Activated naive CD4-positive, alpha-beta T cell treated with Interleukin-2 at 50 U/mL for 16 hours (primary cell): ENCODE measurements at regions not wholly inside any gene's neighbourhood (a gene's known extent, or its start where the extent isn't known, plus 50 kb on each side); places are given as distances from the start of the nearest gene placed in this dataset.
"Not testable (repeated sequence)": the region's sequence is repeated elsewhere in the genome, so short reads cannot be mapped to it uniquely, and the experiment has no call there.

Source experiments
- DNase-seq: peaks from one replicate; pipeline ENCODE4 v3.0.0-alpha.2; 2020

DNA sequence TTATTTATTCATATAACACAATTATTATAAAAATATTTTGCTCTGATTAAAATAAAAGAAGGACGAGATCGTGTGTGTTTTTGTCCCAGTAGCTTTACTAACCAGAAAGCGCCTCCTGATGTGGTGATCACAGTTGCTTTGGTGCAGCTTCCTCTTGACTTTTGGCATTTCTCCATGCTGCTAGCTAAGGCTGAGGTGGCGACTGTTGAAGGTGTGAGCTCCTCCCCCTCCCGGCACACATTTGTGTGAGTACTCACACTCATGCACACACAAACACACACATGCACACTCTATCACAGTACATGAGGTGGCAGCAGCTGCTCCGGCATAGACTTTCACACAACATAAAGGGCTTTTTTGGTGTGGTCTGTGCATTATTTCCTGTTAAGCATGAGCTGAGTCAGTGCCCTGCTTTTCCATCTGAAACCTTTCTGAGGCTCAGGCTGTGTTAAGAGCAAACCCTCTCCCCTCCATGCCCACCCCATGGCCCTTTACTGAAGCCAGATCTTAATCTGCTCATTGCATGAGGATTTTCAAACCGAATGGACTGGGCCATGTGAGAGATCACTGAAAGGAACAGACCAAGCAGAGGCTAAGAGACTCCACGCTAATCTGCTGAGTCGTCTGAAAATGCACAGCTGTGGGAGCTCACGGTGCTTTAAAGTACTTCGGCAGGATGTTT, 53.3 kb downstream of the FOXD4L1 start:
- peak; percentile 56 for DNase-seq

DNA sequence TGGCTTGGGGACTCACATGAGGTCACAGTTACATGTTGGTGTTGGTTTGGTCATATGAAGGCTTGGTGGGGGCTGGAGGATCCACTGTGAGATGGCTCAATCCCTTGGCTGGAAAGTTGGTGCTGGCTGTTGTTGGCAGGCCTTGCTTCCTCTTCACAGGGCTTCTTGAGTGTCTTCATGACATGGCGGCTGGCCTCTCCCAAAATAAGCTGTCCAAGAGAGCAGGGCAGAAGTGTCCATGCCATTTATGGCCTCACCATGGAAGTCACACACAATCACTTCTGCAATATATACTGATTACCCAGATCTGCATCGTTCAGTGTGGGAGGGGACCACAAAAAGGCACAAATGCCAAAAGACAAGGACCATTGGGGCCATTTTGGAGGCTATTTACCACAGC, 61.4 kb downstream of the FOXD4L1 start:
- not testable (repeated sequence) for DNase-seq

DNA sequence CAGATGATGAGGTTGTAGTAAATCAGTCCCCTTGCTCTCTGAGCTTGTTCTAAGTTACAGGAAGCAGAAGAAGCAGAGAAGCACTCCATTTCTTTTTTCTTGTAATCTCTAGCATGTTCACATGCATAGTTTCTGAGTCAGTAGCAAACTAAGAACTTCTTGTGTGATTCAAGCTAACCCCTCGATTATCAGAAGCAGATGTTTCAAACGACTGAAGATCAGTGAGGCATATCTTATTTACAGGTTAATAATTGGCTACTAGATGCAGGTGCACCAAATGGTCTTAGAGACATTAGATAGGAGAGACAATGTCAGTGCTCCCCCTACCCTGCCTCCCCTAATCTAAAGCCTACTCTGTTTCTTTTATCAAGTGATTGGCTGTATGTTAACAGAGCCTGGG, 64.2 kb downstream of the FOXD4L1 start:
- not testable (repeated sequence) for DNase-seq

DNA sequence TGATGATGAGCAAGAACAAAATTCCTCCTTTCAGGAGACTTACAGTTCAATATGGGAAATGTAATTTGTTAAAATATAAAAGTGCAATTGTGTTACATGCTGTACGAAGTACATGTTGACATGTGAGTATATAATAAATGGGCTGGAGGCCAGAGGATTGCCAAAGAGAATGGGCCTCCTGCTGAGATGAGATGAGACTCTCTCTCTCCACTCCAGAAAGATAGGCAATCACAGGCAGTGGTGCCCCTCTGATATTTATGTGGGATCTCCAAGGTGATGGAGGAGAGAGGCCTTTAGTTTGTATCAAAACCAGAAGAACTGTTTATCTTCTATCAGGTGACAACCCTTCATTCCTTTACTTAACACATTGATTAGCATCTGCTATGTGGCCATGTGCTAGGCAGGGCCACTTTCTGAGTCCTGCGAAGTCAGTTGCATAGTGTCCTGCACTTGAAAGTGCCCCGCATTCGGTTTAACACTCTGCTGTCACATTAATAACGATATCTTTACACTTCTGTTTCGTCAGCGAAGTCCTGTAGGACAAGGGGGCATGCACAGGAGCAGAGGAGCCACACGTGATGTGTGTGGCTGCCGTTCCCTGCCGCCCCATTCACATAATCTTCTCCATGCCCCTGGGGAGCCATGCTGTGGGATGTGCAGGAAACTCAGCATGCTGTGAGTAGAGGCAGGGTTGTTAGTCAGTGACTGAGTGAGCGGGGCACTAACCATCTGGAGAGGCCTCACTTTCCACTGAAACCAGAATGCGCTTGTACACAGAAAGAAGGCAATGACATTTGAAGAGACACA, 60.2 kb upstream of the RABL2A start:
- DNase-seq: not testable (repeated sequence)

DNA sequence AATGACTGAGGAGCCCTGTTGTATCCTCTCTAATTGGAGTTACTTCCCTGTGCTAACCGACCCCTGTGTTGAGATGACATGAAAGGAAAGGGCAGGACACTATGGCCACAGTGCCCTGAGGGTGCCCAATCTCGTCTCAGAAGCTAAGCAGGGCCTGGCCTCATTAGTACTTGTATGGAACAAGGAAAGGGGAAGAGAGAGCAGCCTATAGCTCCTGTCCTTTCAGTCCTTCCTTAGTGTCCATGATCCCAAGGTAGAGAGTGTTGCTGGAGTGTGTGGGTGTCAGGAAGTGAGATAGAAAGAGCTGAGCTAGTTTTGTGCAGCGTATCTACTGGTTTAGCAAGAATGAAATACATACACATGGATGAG, 59.6 kb upstream of the RABL2A start:
- DNase-seq: not testable (repeated sequence)

DNA sequence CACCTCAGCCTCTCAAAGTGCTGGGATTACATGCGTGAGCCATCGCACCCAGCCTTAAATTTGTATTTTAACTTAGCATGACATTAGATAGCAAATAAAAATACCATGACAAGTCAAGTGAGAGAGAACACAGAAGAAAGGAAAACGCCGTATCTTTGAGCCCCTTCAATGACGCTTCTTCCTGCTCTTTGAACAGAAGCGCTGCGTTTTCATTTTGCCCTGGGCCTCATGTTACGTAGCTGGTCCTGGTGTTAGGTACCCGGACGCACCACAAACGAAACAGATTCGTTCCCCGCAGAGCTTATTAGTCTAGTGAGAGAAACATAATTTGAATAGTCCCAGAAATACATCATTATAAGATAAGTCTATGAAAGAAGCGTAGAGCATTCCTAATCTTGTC, 58.8 kb upstream of the RABL2A start:
- DNase-seq: not testable (repeated sequence)

DNA sequence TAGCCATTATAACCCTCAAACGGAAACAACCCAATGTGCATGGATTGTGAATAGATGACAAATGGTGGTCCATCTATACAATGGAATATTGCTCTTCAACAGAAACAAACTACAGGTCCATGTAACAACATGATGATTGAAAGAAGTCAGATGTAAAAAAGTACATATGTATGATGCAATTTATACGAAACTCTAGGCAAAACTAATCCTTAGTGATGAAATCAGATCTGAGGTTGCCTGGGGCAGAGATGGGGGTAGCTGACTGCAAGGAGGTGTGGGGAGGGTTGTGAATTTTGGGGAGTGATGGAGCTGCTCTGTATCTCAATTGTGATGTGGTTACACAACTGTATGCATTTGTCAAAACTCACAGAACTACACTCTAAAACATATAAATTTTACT, 57.0 kb upstream of the RABL2A start:
- not testable (repeated sequence) for DNase-seq

DNA sequence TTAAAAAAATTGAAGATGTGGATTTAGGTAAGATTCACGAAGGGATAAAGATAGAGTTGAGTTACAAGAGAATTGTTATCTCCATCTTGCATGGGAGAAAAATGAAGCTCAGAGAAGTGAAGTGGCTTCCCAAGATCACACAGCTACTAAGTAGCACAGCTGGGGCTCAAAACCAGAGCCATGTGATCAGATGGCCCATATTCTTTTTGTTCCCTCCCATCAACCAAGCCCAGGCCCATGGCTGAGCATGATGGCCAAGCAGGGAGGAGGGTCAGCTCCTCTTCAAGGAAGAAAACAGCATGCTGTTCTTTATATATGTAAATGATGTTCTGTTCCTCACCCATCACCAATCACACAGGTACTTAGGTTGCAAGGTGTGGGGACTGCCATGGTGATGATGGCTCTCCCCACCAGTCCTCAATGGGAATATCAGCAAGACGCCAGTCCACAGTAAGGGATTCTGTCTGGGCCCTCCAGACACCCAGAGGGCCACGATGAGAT, 56.5 kb upstream of the RABL2A start:
- DNase-seq: not testable (repeated sequence)

DNA sequence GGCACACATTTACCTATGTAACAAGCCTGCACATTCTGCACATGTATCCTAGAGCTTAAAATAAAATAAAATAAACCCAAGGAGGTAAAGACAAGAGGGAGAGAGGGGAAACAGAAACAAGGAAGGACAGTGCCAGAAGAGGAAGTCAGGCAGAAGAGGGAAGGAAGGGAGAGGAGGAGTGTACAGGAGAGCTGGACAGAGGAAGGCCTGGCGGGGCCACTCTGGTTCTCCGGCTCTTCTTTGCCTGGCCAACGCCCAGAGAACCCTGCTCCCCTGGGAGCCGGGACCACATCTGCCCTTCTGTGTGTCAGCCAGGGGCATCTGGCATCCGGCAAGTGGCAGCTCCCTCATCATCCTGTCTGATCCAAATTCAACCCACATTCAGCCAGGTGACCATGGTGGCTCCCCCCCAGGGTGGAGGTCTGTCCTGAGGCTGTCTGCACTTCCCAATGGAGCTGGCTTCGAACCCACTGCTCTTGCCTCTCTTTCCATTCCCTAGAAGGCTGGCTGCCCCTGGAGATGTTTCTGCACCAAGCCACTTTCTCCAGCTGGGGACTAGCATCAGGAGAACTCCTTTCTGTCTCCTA, 55.5 kb upstream of the RABL2A start:
- DNase-seq: not testable (repeated sequence)

DNA sequence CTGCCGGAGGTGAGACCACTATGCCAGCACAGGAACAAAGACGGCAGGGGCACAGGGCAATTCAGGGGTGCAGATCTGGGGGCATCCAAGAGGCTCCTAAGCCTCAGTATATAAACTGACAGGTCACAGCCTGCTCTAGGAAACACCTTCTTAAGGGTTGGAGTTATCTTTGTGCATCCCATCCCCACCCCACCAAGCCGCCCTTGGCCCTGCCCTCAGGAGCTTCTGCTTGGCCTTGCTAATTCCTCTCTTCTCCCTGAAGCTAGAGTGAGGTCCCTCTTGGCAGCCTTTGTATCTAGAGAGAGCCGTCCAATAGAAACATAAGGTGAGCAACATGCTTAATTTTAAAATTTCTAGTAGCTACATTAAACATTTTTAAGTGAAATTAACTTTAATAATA, 51.3 kb upstream of the RABL2A start:
- not testable (repeated sequence) for DNase-seq

DNA sequence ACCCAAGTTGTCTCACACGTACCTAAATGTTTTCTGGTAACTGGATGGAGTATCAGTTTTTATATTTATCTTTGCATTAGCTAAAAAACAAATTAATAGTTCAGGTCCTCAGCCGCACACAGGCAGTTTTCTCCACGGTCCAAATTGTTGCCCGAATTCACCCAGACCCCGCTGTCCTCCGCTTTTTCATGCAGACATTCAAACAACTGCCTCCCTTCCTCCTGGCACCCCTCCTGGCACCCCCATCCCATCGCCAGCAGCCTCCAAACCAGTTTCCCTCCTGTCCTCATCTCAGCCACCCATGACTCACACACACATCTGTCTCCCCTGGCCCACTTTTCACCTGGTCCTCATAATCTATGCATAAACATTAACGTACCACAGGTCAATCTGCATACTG, 50.7 kb upstream of the RABL2A start:
- DNase-seq: not testable (repeated sequence)
